Progenitor cell of endocrine pancreas (in vitro differentiated cells): ENCODE measurements at regions not wholly inside any gene's neighbourhood (a gene's known extent, or its start where the extent isn't known, plus 50 kb on each side); places are given as distances from the start of the nearest gene placed in this dataset.
"Not testable (repeated sequence)": the region's sequence is repeated elsewhere in the genome, so short reads cannot be mapped to it uniquely, and the experiment has no call there.

Experiments used
- DNase-seq: peaks from one replicate; pipeline ENCODE4 v3.0.0; 2021; ENCODE audit warnings: low spot score; ENCODE audit not compliant: unreplicated experiment
- H3K27ac Mint-ChIP-seq: 2 replicates; pipeline ENCODE4 v1.8.0; 2021; ENCODE audit warnings: mild to moderate bottlenecking, moderate library complexity, mixed read lengths
- H3K27me3 Mint-ChIP-seq: 2 replicates; pipeline ENCODE4 v1.8.0; 2021; ENCODE audit warnings: mixed read lengths
- H3K36me3 Mint-ChIP-seq: 2 replicates; pipeline ENCODE4 v1.8.0; 2022; ENCODE audit warnings: mixed read lengths; ENCODE audit not compliant: insufficient read depth
- H3K4me1 Mint-ChIP-seq: 2 replicates; pipeline ENCODE4 v1.8.0; 2021; ENCODE audit warnings: low read depth, mixed read lengths
- H3K4me3 Mint-ChIP-seq: 2 replicates; pipeline ENCODE4 v1.8.0; 2021; ENCODE audit warnings: low read depth, mild to moderate bottlenecking, moderate library complexity, mixed read lengths
- H3K9me3 Mint-ChIP-seq: 2 replicates; pipeline ENCODE4 v1.8.0; 2021; ENCODE audit warnings: low read depth, mixed read lengths
- CTCF ChIP-seq: fragments of 200-600 bp; sonication (generic); IDR thresholded peaks from one replicate; pipeline ENCODE4 v1.5.0; 2021; ENCODE audit warnings: antibody characterized with exemption, mild to moderate bottlenecking; ENCODE audit not compliant: unreplicated experiment

- Mint-ChIP-seq H3K9me3 (no peaks in the 10 kb centered on the region), H3K27ac (no peak overlapping the region), H3K36me3 (no peaks in the 10 kb centered on the region), H3K4me3 (no peak overlapping the region), H3K27me3 (peaks cover 48% of the 10 kb centered on the region), H3K4me1 (no peaks in the 10 kb centered on the region)
- no peak for DNase-seq
- TF ChIP-seq CTCF, result no peak
Measured at GRCh38 chr12:112680993-112681392, 110.6 kb upstream of the RPH3A start.

DNA sequence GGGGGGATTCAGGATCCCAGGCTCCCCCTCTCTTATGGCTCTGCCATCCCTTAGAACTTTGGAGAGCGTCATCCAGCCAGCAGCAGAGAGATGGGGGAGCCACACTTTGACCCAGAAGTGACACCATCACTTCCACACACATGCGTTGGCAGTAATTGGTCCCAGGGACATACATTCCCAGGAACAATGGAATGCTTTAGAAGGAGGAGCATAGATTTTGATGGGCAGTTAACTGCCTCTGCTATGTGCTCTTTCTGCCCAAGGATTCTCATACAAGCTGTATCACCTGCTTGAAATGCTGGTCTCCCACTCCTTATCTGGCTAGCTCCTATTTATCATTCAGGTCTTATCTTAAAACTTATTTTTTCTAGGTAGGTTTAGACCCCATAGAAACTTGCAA is 109.0 kb upstream of the RPH3A start:
- Mint-ChIP-seq H3K27me3 (peaks cover 49% of the 10 kb centered on the region), H3K4me1 (no peaks in the 10 kb centered on the region), H3K27ac (no peak overlapping the region), H3K4me3 (no peak overlapping the region), H3K9me3 (no peaks in the 10 kb centered on the region), H3K36me3 (no peaks in the 10 kb centered on the region)
- no peak for DNase-seq
- TF ChIP-seq CTCF, result no peak

DNA sequence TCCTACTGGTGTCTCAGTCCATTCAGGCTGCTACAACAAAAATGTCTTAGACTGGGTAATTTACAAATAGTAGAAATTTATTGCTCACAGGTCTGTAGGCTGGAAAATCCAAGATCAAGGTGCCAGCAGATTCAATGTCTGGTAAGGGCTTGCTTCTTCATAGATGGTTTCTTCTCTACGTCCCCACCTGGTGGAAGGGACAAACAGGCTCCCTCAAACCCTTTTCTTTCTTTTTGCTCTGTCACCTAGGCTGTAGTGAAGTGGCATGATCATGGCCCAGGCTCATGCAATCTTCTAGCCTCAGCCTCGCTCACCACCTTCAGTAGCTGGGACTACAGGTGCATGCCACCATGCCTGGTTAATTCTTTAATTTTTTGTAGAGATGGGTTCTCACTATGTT is 106.8 kb upstream of the RPH3A start:
- H3K36me3 Mint-ChIP-seq, result no peaks in the 10 kb centered on the region
- no peak overlapping the region for H3K4me3 Mint-ChIP-seq
- H3K27ac Mint-ChIP-seq, result no peak overlapping the region
- H3K9me3 Mint-ChIP-seq, result no peaks in the 10 kb centered on the region
- peaks cover 50% of the 10 kb centered on the region for H3K27me3 Mint-ChIP-seq
- no peaks in the 10 kb centered on the region for H3K4me1 Mint-ChIP-seq
- TF ChIP-seq CTCF, result no peak
- DNase-seq, result no peak

- H3K9me3 Mint-ChIP-seq, result no peaks in the 10 kb centered on the region
Measured at GRCh38 chr12:112685321-112685720, 106.2 kb upstream of the RPH3A start.

GRCh38 chr12:112686373-112686772 is 105.2 kb upstream of the RPH3A start:
- Mint-ChIP-seq H3K27ac (no peak overlapping the region), H3K4me1 (no peaks in the 10 kb centered on the region), H3K9me3 (no peaks in the 10 kb centered on the region), H3K27me3 (peaks cover 40% of the 10 kb centered on the region), H3K4me3 (no peak overlapping the region), H3K36me3 (no peaks in the 10 kb centered on the region)
- no peak for TF ChIP-seq CTCF
- no peak for DNase-seq

More at GRCh38 chr12:112685321-112685720, 106.2 kb upstream of the RPH3A start:
- DNase-seq, result no peak
- H3K4me3 Mint-ChIP-seq, result no peak overlapping the region
- no peaks in the 10 kb centered on the region for H3K4me1 Mint-ChIP-seq
- no peaks in the 10 kb centered on the region for H3K36me3 Mint-ChIP-seq
- peaks cover 49% of the 10 kb centered on the region for H3K27me3 Mint-ChIP-seq
- no peak for TF ChIP-seq CTCF
- H3K27ac Mint-ChIP-seq, result no peak overlapping the region

GRCh38 chr12:112694065-112694464 is 97.5 kb upstream of the RPH3A start:
- Mint-ChIP-seq H3K27ac (no peak overlapping the region), H3K4me3 (no peak overlapping the region), H3K36me3 (no peaks in the 10 kb centered on the region), H3K27me3 (peaks cover 23% of the 10 kb centered on the region), H3K4me1 (no peaks in the 10 kb centered on the region), H3K9me3 (no peaks in the 10 kb centered on the region)
- no peak for DNase-seq
- no peak for TF ChIP-seq CTCF

DNA sequence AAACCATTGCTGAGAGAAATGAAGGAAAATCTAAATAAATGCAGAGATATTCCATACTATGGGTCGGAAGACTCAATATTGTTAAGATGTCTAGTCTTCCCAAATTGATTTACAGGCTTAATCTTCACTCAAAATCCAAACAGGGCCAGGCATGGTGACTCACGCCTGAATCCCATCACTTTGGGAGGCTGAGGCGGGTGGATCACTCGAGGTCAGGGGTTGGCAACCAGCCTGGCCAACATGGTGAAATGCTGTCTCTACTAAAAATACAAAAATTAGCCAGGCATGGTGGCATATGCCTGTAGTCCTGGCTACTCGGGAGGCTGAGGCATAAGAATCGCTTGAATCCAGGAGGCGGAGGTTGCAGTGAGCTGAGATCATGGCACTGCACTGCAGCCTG is 94.1 kb upstream of the RPH3A start:
- H3K36me3 Mint-ChIP-seq, H3K27ac Mint-ChIP-seq, H3K9me3 Mint-ChIP-seq, H3K4me3 Mint-ChIP-seq, DNase-seq, H3K4me1 Mint-ChIP-seq: not testable (repeated sequence)
- peaks cover 38% of the 10 kb centered on the region for H3K27me3 Mint-ChIP-seq
